K562 (cell line): ENCODE measurements at regions not wholly inside any gene's neighbourhood (a gene's known extent, or its start where the extent isn't known, plus 50 kb on each side); places are given as distances from the start of the nearest gene placed in this dataset.

ENCODE experiments used
- GABPB2 ChIP-seq: fragments of 250-450 bp; sonication (Bioruptor Pico); conservative IDR thresholded peaks from 2 replicates; pipeline ENCODE4 v1.5.1; 2021; ENCODE audit warnings: mild to moderate bottlenecking
- HMGN3 ChIP-seq: IDR thresholded peaks from 2 replicates; pipeline ENCODE4 v1.6.1; 2011; ENCODE audit warnings: borderline replicate concordance, low read depth, mild to moderate bottlenecking, mixed read lengths, low read length; ENCODE audit not compliant: insufficient read length; ENCODE audit errors: extremely low read depth
- TF ChIP-seq, protein P1 (sequence below), 2 experiments: fragments of 450-650 bp; formaldehyde crosslinking in 1 of 2; IDR thresholded peaks; 2 replicates each; pipeline versions ENCODE4 v1.4.0 to v1.6.1; 2014 to 2020; ENCODE audit warnings: mild to moderate bottlenecking in 2 of 2, borderline replicate concordance in 1 of 2, low read depth in 1 of 2
- TF ChIP-seq, protein P2 (sequence below): fragments of 450-650 bp; IDR thresholded peaks from 2 replicates; pipeline ENCODE4 v1.6.1; 2018; ENCODE audit not compliant: partially characterized antibody

DNA sequence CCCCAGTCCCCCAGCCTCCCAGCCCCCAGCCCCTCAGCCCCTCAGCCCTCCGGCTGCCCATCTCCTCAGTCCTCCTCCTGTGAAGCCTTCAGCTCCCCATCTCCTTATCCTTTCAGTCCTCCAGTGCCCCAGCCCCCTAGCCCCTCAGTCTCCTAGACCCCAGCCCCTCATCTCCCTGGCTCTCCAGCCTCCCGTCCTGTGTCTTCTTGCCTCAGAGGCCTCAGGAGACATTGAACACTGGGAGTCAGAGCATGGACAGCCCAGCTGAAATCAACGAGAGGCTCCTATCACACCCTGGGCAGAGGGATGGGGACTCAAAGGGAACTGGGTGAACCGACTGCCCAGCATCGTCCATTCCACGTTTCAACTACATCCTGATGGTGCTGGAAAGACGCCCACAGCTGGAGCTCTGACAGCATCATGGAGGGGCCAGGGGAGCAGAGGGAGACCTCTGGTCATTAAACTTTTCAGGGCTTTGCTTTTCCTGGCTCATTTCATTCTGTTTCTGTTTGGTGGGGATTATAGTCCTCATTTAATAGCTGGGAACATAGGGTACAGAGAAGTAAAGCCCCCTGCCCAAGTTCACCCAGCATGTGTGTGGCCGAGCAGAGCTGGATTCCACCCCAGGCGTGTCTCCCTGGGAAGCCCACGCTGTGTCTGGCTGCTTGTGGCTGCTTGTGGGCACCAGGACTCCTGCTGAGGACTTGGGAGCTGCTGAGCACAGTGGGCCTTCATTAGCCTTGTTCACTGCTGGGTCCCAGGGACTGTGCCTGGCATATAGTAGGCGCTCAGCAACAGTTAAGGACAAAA is 396.7 kb downstream of the PTPRU start (continued):
- TF ChIP-seq, protein P1, sequence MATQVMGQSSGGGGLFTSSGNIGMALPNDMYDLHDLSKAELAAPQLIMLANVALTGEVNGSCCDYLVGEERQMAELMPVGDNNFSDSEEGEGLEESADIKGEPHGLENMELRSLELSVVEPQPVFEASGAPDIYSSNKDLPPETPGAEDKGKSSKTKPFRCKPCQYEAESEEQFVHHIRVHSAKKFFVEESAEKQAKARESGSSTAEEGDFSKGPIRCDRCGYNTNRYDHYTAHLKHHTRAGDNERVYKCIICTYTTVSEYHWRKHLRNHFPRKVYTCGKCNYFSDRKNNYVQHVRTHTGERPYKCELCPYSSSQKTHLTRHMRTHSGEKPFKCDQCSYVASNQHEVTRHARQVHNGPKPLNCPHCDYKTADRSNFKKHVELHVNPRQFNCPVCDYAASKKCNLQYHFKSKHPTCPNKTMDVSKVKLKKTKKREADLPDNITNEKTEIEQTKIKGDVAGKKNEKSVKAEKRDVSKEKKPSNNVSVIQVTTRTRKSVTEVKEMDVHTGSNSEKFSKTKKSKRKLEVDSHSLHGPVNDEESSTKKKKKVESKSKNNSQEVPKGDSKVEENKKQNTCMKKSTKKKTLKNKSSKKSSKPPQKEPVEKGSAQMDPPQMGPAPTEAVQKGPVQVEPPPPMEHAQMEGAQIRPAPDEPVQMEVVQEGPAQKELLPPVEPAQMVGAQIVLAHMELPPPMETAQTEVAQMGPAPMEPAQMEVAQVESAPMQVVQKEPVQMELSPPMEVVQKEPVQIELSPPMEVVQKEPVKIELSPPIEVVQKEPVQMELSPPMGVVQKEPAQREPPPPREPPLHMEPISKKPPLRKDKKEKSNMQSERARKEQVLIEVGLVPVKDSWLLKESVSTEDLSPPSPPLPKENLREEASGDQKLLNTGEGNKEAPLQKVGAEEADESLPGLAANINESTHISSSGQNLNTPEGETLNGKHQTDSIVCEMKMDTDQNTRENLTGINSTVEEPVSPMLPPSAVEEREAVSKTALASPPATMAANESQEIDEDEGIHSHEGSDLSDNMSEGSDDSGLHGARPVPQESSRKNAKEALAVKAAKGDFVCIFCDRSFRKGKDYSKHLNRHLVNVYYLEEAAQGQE (IDR thresholded peaks at IDR 0.05; ENCODE audit: borderline replicate concordance) = no peak
- TF ChIP-seq, protein P1 (CRISPR knock-in tag; IDR thresholded peaks at IDR 0.05; ENCODE audit: low read depth) = no peak
- TF ChIP-seq GABPB2 (CRISPR knock-in tag) = no peak
- TF ChIP-seq, protein P2, sequence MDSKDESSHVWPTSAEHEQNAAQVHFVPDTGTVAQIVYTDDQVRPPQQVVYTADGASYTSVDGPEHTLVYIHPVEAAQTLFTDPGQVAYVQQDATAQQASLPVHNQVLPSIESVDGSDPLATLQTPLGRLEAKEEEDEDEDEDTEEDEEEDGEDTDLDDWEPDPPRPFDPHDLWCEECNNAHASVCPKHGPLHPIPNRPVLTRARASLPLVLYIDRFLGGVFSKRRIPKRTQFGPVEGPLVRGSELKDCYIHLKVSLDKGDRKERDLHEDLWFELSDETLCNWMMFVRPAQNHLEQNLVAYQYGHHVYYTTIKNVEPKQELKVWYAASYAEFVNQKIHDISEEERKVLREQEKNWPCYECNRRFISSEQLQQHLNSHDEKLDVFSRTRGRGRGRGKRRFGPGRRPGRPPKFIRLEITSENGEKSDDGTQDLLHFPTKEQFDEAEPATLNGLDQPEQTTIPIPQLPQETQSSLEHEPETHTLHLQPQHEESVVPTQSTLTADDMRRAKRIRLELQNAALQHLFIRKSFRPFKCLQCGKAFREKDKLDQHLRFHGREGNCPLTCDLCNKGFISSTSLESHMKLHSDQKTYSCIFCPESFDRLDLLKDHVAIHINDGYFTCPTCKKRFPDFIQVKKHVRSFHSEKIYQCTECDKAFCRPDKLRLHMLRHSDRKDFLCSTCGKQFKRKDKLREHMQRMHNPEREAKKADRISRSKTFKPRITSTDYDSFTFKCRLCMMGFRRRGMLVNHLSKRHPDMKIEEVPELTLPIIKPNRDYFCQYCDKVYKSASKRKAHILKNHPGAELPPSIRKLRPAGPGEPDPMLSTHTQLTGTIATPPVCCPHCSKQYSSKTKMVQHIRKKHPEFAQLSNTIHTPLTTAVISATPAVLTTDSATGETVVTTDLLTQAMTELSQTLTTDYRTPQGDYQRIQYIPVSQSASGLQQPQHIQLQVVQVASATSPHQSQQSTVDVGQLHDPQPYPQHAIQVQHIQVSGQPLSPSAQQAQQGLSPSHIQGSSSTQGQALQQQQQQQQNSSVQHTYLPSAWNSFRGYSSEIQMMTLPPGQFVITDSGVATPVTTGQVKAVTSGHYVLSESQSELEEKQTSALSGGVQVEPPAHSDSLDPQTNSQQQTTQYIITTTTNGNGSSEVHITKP = no peak
- TF ChIP-seq HMGN3 = no peak
